ENCODE measurements at regions not wholly inside any gene's neighbourhood (a gene's known extent, or its start where the extent isn't known, plus 50 kb on each side); places are given as distances from the start of the nearest gene placed in this dataset.
"Not testable (repeated sequence)": the region's sequence is repeated elsewhere in the genome, so short reads cannot be mapped to it uniquely, and the experiment has no call there.

DNA sequence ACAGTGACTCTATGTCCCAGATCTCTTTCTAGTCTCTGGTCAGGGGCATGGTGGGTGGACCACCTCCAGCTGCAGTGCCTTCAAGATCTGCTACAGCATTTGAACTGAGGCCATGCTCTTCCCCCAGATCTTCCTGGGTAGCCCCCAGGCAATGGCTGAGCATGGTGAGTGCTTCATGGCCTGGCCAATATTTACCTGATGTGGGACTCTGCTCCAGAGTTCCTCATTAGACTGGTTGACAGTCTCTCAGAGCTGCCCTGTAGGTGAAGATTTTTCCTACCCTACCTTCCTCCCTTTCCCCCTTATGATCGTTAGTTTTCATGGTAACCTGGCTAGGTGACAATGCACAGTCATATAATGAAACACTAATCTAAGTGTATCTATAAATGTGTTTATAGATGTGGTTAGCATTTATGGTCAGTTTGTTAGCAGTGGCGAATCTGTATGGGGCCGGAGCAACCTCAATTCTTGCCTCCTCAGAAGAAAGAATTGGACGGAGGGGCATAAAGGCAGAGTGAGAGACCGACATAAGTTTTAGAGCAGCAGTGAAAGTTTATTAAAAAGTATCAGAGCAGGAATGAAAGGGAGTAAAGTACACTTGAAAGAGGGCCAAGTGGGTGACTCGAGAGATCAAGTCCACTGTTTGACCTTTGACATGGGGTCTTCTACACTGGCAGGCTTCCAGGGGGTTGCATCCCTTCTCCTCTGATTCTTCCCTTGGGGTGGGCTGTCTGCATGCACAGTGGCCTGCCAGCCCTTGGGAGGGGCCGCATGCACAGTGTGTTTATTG lies 256.3 kb downstream of the CD83 start:
- no peak for DNase-seq

DNA sequence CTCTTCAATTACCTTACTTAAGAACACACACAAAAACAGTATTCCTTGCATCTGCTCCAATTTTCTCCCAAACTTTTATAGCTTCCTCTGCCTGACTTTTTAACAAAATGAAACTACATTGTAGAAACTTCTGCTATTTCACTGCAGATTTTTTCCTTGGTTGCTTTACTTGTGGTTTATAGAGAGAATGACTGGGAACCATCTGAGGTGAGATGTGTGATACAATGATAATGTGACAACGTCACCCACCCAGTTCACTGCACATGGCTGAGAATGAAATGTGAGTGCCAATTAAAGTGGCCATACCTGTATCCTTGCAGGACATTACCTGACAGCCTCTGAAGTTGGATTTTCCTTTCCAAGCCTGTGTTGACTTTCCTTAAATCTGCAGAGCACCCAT lies 258.4 kb downstream of the CD83 start:
- DNase-seq = no peak

DNA sequence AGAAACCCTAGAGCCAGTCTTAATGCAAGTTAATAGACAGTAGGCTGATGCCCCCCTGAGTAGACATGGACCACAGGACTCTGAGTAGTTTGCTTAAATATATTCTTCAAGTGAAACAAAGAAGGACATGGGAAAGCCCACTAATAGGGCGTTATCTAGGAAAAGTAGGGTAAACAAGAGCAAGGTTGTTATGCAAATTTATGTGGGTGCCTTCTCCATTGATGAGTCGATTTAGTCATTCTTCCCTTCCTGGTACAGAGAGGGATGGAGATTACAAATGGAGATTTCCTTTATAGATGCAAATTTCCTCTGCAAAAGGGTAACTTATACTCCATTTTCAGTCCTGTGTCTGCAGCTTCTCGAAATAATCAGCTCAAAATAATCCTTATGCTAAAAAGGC lies 262.0 kb downstream of the CD83 start:
- no peak for DNase-seq

DNA sequence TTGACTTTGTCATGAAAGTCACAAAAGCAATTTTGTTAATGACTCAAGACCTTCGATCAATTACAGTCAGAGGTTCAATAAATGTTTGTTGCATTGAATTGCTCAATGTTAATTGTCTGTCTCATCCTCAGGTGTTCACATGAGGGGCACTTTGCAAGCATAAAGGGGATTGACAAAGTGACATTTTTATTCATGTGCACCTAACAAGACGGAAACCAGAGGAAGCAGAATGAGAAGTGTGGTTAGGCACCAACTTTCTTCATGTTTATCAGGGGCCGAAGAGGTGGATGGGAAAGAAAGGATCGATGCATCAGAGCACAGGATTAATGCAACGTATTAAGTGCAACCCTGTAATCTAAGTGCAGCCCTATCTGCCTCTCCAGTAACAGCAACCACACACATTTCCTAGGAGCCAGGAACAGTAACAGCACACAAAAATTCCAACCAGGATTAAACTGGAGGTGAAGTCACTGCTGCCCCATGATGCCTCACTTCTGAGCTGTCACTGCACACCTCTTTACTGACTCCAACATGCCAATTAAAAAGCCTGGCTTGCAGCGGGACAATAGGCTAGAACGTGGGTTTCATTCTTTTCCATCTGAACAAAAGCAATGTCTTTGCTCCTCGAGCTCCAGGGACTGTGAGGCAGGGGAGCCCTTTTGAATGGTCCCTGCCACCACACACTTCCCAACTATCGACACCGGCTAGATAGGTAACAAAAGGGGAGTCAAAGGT lies 262.7 kb downstream of the CD83 start:
- no peak for DNase-seq

DNA sequence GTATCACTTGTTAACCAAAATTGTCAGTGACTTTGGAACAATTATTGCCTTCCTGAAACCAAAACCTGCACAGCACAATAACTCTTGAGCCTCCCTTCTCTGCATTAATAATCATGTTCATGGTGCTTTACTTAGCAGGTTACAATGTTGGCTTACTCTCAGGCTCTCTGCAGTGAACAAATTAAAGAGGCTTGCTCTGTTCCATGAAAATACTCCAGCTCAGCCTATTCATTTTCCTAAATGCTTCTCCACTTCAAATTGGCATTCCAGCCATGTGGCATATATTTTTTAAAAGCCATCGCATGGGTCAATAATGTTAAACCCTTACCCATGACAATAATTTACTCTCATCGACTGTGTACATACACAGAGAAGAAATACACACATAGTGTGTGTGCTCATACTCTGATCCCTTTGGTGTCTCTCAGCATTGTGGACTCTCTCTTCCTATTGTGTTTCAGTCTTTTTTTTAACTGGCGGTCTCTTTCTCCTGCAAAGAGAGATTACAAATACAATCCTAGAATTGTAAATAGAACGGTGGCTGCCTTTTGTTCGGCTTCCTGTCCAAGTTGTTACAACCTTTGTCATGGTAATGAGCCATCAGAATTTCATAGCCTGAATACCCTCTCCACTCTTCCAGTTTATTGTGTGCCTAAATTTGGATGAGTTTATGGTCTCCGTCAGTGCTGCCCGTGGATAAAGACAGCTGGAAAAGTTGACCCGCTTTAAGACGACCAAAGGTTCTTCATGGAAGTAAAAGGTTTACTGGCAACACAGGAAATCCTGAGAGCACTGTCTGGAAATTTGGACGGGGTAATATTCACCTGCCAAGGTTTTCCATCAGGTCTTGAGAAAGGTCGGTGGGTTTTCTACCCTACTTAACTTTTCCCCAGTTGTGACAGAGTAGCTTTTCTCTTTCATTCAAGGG lies 263.6 kb downstream of the CD83 start:
- DNase-seq = no peak

DNA sequence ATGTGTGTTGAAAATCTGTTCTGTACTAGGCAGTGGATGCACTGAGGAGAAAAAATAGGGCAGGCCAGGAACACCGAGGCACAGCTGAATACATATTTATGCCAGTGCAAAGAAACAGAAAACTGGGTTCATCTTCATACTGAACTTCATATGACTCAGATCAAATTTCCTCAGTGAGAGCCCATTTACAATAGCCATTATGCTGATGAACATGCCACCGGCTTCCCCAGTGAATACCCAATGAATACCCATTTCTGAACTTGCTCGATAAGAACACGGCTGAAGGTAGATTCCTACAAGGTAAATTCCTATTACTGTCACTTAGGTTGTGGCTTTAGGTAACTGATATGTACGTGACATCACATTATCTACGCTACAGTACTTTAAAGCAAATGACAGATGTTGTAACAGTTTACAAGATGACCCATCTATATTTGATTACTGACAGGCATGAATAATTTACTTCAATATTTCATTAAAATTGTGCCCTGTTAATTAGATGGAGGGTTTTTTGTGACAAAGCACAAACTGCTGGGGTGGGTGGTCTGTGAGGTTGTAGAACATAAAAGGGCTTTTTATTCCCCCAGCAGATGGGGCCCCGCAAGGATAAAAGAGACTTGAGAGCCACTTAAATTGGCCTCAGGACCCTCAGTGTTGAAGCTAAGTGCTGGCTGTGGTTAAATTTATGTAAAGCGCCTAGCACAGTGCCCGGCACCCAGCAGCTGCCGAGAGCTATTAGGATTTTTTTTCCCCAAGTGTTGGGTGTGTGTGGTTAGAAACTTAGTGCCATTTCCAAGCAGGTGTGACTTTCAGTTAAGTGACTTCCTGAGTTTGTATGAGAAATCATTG lies 264.5 kb downstream of the CD83 start:
- DNase-seq = no peak

DNA sequence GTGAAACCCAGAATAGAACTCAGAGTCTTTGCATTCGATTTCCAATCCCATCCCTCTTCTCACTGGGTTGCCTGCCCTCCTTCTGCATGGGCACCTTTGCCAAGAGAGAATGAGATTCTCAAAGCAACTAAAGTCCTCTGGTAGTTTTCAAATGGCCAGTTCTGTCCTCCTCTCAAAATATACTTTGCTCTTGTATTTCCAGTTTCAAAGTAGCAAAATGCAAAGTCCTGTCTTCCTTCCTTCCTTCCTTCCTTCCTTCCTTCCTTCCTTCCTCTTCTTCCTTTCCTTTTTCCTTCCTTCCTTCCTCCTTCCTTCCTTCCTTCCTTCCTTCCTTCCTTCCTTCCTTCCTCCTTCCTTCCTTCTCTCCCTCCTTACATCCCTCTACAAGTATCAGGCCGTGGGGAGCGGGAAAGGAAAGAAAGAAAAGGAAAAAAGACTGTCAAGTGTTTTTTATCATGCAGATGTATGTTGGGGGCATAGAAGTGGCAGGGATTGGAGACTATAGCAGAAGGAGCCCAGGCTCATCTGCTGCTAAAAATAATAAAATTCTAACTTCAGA lies 265.2 kb downstream of the CD83 start:
- no peak for DNase-seq

DNA sequence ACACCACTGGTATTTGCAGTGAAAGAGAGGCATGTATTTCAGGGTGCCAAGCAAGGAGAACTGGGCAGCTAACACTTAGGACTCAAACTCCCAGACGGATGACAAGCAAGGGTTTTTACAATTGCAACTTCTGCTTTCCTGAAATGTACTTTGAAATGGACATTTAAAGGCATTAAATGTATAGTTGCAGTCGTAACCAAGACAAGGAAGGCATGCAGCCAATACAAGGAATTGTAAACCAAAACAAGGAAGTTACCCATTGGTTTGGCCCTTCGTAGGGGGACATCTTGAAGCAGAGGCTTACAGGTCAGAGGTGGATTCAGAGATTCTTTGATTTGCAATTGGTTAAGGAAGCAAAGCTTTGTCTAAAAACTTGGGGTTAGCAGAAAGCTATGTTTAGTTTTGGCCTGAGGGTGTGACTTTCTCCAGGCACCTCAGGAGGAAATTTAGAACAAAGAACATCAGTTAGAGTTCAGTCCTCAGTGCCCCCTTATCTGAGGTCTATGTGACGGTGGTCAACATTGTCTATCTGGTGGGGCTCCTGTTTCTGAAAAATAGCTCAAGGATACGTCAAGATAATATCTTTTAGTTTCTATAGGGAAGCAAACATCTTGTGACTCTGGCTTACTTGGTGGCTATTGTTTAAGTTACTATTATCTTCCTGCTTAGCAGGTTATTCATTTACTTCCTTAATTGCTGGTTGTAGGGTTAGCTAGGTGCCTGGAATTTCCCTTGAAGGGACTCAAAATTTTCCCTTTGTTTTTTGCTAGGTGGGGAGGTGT lies 266.0 kb downstream of the CD83 start:
- no peak for DNase-seq

DNA sequence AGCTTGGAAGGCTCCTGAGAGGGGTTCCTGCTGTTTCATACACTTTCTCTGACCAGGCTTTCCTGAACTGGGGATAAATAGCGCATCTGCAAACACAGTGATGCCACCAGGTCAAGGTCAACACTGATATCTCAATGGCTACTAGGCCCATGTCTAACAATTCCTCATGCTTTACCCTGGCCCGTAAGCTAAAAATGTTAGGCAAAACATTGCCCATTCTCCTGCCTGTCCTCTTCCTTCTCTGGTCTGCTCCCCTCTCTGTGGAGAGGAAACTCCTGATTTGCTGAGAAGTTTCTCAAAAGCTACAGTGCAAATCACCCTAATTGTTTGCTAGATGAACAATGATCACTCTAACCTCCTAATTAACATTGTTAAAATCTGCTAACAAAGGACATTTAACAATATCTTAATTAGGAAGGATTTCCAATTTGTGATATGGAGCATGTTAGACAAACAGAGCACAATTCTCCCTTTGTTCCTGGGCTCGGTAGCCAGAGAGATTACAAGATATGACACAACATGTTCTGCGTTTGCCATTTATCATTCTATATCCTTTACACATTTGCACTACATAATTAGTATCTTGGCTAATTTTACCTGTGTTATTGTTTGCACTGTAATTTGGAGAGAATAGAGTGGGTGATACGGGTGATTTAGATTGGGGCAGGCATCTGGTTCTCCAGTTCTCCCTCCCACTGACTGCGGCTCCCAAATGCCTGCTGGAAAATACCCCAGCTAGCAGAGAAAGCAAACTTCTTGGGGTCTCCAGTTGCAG lies 266.8 kb downstream of the CD83 start:
- no peak for DNase-seq

DNA sequence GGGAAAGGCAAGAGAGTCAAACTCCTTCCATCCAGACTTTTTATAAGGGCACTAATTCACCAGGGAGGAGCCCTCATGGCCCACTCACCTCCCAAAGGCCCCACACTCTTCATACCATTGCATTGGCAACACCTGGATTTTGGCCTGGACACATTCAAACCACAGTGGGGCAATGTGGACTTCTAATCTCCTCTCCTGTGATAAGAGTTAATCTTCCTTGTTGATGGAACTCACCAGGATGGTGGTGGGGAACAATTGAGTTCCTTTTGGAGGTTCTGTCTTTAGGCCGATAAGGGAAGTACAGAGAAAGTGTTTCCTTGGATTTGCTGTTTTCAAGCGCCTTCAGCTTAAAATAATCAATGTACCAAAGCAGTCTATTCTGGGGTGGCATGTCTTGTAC lies 268.7 kb downstream of the CD83 start:
- no peak for DNase-seq

DNA sequence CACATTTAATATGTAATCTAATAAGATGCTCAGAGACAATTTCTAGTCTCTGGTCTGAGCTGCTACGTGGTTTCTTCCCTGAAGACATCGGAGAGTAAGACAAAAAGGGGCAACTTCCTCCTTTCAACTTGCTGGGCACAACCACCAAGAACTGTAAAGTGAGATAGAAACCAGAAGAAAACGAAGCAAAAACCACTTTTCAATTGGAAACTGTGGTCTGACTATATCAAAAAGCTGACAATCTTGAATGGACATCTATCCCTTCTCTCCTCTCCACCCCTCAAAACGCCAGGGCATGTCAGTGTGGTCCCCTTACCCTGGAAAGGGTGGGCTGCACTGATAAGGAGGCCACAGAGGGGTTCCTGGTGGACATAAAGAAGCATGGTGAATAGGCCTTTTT lies 269.1 kb downstream of the CD83 start:
- no peak for DNase-seq

DNA sequence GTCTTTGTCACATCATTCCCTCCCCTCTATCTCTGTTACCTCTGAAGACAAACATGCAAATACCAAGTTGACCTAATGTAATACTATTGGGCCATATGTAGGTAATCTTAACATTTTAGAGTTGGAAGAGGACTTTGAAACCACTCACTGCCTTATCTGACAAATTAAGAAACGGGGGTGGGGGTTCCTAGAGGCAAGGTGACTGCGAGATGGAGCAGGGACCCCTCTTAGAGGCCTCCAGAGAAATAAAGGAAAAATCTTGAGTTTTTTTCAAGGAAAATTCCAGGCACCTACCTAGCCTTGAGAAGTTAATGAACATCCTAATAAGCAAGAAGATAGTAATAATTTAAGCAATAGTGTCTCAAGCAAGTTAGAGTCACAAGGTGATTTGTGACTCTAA lies 270.8 kb downstream of the CD83 start:
- DNase-seq = no peak

DNA sequence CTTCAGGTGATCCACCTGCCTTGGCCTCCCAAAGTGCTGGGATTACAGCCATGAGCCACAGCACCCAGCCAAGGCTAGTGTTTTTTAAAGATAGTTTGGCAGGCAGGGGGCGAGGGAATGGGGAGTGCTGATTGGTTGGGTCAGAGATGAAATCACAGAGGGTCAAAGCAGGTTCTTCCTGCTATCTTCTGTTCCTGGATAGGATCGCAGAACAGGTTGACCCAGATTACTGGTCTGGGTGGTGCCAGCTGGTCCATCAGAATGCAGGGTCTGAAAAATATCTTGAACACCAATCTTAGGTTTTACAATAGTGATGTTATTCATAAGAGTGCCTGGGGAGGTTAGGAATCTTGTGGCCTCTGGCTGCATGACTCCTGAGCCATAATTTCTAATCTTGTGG lies 272.2 kb downstream of the CD83 start:
- not testable (repeated sequence) for DNase-seq

DNA sequence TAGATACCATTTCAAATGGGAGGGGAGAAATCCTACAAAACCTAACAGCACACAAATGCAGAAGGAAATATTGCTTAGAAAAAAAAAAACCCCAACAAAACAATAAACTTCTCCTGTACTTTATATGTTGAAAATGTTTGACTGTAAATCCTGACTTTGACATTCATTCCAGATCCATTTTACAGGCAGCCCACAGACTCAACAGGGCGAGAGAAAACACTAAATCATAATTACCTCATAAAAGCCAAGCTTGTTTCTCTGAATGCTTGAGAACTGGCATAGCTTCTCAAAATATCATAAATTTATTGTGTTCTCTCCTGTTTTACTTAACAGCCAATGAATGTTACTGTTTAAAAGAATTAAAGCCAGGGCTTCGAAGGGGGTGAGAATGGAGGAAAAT lies 273.2 kb downstream of the CD83 start:
- DNase-seq = no peak

DNA sequence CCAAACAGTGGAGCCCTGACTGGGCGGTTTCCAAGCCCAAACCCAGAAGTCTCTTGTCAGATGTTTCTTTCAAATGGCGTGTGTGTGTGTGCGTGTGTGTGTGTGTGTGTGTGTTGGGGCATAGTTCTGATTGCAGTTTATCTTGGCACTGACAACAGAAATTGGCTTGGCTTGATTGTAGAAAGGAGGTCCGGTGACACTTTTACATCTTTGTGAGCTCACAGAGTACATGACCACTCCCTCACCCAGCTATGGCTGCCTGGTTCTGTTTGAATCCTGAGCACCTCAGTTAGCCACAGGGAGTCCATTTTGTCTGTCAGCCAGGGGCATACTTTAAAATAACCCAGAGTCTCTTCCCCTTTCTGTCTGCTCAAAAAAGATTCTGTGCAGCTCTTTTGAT lies 276.3 kb downstream of the CD83 start:
- no peak for DNase-seq

DNA sequence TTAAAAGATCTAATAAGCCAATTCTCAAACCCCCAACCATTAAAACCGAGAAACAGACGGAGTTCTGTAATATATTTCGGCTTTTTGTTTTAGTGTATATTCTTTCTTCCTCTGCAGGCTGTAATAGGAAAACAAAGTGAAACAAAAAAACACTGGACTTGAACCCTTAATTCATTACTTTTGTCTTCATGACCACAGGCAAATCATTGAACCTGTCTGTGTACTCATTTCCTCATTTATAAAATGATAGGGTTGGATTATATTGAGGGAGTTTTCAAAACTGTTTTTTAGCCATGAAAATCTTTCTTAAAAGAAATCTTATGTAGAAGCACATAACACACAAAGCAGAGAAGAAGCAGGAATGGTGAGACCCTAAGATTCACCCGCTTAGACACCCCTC lies 278.8 kb downstream of the CD83 start:
- no peak for DNase-seq

DNA sequence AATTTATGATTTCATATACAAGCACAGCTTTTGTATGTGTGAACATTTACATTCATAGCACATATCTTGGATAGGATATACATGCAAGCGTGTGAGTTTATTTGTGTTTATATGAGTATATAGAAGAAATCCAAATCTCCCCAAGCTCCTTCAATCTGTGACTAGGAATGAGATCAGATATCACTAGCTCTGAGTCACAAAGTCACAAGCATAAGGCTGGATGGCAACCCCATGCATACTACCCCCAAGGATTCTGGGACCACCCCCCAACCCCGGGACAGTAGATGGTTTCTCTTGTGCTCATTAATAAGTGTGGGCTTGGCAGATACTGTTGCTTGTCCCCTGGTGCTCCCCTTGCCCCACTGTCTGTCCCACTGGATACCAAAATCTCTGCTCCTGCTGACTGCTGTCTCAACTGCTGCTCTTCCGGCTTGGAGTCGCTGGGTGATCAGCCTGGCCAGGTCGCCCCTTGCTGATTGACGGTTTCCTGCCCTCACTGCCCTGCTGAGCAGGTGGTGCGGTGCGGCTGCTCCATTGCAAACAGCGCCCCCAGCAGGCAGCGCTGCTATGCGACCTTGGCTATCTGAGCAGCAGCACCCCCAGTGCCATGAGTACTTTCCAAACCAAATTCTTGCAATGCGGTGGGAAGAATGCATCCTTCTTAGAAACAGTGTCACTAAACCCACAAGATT lies 279.4 kb downstream of the CD83 start:
- no peak for DNase-seq

DNA sequence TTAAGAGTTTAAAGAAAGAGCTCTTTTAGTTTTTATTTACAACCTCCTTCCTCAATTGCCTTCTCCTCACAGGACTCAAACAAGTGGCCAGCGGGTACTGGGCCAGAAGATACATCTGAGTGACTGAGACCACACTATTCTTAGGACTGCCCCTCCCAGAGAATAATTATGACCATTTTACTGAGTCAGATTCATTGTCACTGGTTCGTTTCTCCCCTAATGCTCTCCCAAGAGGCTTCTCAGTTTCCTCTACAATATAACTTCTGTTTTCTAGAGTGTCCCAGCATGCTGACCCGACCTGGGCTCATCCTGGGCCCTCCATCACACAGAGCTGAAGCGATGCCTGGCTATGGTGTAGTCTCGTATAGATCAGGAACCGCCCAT lies 279.9 kb downstream of the CD83 start:
- no peak for DNase-seq

DNA sequence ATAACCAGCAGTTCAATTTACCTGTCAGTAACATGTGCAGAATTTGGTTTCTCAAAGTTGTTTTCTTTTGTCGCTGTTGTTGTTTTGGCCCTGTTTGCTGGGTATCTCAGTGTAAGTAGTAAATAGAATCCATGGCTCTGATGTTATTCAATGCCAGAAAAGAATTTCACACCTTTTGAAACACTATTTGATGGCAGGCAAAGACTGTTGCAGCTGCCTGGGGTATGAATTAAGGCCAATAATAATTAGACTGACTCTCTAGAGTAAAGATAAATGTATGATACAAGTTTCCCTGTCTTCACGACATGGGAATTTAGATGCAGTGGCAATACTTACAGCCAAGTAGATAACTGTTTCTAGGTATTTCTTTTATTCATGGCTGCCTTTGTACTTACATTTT lies 281.4 kb downstream of the CD83 start:
- DNase-seq = no peak

DNA sequence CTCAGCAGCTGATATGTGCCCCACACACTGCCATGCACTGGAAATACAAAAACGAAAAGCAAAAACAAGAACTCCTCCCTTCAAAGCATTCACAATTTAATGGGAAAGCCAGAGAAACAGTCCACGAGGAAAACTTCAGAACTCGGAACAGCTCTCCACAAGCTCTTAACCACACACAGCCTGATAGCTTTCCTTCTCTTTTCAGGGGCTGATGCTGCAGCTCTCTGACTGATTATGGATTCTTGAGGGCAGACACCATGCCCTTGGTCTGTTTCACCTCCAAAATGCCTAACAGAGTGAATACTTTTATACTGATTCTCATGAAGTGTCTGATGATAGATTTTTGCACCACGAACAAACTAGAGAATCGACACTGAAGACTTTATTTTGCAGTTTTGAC lies 282.1 kb downstream of the CD83 start:
- no peak for DNase-seq

Data from SW 1271 (cell line).